ENCODE measurements at regions not wholly inside any gene's neighbourhood (a gene's known extent, or its start where the extent isn't known, plus 50 kb on each side); places are given as distances from the start of the nearest gene placed in this dataset.

DNA sequence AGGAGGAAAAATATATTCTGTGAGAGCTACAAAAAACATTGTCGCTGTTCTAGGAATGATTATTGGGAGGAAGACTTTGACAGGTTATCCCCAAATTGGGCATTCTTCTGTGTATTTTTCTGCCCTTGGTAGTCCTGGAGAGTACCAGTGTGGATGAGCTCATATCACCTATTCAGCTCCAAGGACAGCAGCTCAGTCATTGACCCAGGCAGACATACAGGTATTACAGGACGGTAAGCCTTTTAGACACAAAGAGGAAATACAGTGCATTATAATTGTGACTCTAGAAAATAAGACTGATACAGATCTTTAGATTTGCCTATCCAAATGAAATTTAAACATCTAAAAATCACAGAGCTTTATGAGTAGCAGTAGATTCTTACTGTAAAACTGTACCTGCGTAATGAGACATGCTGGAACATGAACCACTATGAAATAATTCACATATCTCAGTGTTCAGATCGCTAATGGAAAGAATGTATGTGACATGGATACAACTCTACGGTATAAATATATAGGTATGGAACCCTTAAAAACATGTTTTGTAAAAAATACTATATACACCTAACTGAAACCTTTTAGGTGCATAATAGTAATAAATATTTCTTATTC, 56.0 kb downstream of the PLK2 start:
- DNase-seq, result no peak

DNA sequence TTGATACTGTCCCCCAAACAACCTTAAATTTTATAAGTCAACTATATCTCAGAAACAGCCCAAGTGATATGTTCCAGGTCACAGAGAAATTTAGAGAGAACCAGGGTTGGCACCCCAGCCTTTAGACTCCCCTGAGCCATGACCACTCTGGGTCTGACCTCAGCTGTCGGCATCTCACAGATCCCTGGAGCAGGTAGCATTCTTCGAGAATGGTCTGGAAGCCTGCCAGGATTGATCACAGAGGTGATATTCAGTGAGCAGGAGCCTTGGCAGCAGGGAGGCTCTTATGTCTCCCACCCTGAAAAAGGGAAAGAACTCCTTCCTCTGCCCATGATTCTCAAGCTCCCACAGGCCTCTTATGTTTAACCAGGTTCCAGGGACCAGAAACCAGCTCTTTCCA, 58.2 kb downstream of the PLK2 start:
- DNase-seq, result no peak

DNA sequence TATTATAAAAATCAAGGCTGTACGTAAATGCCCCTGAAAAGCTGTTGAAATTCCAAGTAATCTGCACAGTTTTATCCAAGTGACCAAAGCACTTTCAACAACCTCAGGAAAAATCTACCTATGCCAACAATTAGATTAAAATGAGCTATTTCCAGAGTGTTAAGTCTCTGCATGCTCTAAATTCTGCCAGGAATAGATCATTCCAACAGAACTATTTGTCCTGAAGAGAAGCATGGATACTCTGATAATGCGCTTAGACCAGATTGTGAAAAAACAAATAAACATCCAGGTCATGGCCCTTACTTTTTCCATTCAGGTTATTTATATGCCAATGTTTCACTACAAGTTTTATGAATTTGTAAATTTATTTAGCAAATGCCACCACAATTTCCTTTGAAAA, 59.1 kb downstream of the PLK2 start:
- DNase-seq, result no peak

DNA sequence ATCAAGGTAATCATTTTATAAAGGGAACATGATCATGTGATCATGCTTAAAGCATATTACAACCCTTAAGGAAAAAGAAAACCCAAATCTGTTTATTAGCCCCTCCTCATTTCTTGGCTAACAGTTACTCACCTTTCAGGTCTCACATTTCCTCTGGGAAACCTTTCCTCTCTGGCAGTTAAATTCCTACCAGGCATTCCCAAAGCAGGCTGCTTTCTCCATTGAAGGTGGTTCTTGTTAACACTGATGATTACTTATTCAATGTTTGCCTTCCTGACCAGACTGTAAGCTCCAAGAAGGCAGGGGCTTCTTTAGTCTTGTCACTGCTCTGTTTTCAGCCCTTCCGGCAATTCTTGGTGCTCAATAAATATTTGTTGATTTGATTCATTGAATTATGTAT, 59.9 kb downstream of the PLK2 start:
- no peak for DNase-seq

DNA sequence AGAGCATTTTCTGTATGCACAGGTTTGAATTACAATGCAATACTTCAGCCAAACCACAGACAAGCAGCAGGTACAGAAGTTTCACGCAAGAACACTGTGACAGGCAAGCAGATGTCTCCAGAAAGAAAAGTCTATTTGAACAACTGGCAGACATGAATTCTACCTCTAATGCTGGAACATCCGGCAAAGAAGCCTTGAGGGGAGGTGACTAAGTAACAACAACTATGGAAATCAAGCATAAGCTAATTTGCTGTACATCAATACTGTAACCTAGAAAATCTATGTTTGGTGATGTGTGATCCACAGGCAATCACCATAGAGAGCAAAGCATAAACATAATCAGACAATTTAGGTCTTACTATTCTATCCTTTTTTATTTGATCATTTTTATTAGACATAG, 65.5 kb downstream of the PLK2 start:
- DNase-seq, result no peak

DNA sequence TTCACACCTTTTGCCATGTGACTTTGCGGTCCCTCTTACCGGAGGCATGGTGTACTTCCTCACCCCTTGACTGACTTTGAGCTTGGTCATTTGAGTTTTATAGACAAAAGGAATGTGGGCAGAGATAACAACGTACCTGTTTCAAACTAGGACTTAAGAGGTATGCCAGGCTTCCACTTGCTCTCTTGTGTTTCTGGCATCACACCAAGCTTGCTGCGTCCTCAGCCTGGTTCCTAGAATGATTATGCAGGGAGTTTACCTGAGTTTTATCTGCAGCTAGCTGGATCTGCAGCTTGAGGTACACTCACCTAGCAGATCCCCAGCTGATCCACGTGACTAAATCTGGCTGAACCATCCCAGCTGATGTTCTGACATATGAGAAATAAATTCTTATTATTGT, 66.2 kb downstream of the PLK2 start:
- DNase-seq, result no peak

DNA sequence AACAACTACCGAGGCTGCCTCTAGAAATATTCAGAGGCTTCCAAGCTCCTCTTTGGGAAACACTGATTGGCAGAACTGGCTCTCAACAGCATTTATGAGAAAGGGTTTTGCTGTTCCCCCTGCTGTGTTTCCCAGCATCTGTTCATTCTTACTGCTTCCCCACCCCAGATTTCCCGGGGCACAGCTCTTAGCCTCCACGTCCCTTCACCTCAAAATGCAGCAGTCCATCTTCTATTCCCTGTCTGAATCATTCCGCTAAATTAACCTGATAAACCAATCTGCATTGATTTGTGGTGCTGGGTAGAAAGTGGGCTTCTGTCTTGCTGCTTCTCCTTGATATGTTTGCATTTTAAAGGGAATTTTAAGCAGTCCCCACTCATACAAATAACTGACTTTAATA, 67.4 kb downstream of the PLK2 start:
- no peak for DNase-seq

DNA sequence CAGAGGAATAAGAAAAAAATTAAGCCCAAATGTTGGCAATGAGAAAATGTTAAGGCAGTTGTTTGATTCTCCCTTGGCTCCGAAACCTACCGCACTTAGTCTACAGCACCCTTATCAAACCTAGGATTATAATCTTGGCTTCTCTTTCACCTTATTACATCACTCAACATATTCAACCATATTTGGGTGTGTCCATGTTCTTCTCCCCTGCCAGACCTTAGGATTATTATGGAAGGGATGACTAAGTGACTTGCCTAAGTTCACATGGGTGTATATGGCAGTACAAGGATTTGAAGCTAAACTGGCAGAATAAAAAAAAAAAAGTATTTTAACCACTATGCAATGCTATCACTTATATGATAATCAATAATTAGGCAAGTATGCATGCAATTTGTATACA, 76.4 kb downstream of the PLK2 start:
- DNase-seq, result no peak

DNA sequence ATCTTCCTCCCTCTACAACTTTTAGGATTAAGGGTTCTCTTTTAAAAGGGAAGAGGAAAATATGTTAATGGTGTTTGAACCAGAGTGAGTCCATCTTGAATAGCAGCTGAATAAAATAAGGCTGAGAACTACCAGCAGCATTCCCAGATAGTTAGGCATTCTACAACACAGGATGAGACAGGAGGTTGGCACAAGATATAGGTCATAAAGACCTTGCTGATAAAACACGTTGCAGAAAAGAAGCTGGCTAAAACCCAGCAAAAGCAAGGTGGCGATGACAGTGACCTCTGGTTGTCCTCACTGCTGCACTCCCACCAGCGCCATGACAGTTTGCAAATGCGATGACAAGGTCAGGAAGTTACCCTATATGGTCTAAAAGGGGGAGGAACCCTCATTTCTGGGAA, 77.8 kb downstream of the PLK2 start:
- no peak for DNase-seq

DNA sequence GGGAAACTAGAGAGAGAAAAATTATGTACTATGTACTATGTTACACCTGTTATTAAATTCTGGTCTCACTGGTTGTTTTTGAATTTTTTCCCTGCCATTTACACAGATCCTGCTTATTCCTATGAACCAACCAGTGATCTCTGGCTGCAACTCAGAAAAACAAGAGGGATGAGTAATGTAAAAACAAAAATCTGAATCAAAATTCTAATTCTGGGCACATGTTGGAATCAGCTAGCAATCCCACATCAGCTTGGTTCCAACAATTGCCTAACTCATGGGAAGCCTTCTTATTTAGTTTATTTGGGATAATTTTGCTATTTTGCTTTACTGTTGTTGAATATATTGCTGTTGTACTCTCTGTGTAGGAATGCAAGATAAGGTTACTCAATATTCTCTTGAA, 78.3 kb downstream of the PLK2 start:
- no peak for DNase-seq

DNA sequence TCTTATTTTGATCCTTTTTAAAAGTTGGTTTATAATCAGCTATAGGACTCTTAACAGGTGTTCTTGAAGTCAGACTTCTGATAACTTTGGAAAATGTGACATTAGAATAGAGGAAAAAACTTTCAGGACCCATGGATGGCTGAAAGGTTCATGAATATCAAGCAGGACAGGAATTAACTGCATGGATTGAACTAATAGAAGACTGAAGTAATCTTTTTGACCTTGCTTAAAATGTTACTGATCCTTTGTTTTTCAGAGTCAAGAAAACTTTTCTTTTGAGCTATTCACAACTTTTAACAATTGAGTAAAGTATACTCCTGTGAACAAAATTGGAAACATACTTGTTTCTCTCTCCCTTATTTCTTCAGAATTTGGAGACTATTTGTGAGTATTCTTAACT, 79.2 kb downstream of the PLK2 start:
- no peak for DNase-seq

DNA sequence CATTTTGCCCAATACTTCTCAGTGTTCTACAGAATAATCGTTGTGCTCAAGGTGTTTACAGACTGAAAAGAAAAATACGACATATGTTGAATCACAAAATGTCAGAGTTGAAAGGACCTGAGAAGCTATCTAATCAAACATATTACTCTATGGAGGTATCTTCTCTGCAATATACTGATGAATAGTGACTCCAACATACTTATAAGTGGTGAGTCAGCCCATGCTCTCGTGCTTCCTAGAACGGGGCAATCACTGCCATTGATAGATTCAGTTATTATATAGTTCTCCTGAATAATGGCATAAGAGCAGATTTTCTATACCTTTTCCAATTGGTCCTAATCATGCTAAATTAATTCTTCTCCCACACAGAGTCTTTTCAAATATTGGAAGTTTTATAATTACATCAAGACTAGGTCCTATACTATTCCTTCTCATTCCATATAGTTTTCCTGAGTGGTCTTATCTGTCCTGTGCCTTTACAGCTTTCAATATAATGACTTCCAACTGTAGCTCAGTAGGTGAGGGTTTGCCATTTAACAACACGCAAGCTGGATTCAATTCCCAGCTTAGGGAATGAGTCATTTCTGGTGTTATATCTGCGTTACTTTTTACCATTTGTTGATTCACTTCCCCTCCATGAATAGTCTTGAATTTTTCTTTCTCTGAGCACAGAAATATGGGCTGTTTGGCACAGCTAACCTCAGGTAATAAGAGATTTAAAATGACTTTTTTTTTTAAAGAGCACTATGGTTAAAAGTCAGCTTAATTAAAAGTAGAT, 81.1 kb downstream of the PLK2 start:
- no peak for DNase-seq

DNA sequence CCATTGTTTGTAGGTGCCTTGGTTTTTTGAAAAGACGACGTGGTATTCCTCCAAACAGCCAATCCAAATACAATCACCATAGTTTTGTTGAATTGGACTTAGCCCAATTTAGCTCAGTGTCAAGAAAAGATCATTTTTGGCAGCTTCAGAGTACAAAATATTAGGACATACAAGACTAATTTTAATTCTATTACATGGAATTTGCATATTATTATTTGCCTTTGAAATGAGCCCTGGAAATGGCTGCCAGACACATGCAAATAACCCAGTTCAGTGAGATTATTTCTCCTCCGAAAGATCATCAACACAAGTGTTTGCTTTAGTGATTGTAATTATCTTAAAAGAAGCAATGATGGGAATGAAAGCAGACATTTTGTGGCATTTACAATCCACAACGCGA, 89.3 kb downstream of the PLK2 start:
- DNase-seq, result no peak

DNA sequence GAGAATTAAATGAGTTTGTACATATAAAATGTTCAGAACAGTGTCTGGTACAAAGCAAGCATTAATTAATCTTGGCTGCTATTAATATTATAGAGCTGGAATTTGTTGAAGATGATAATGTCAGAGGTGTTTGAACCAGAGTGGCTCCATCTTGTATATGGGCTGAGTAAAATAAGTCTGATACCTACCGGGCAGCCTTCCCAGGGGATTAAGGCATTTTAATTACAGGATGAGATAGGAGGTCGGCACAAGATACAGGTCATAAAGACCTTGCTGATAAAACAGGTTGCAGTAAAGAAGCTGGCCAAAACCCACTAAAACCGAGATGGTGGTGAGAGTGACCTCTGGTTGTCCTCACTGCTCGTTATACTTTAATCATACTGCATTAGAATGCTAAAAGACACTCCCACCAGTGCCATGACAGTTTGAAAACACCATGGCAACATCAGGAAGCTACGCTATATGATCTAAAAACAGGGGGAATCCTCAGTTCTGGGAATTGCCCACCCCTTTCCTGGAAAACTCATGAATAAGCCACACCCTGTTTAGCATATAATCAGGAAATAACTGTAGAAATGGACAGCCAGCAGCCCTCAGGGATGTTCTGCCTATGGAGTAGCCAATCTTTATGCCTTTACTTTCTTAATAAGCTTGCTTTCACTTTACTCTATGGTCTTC, 90.2 kb downstream of the PLK2 start:
- DNase-seq, result no peak

DNA sequence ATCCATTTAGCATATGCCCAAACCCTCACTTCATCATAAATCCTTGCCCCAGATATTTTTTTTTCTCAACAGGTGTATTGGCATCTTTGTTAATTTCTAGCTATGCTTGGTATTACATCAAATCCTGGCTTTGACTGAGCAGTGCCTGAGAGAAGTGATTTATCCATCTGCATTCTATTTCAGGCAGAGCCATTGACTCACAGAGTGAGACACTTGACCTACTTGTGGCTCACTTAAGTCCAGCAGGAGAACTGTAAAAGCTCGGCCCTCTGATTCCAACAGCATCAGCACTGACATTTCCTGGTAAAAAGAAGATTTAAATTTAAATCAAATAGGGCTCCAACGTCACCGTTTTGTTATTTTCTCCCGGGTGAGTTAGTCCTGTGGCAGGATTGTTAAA, 93.4 kb downstream of the PLK2 start:
- no peak for DNase-seq

DNA sequence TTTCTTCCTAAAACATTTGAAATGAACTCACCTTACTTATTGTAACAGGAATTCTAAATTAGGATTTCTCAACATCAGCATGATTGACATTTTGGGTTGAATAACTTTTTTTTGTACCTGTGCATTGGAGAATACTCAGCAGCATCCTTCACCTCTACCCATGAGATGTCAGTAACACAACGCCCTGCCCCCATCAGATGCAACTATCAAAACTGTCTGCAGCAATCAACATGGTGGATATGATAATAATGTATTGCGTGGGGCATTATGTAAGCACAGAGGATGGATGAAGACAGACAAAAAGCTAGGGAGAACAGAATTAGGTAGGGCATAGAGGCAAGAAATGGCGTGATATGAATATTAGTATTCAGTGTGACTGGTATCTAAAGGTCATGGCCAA, 94.1 kb downstream of the PLK2 start:
- DNase-seq, result no peak

DNA sequence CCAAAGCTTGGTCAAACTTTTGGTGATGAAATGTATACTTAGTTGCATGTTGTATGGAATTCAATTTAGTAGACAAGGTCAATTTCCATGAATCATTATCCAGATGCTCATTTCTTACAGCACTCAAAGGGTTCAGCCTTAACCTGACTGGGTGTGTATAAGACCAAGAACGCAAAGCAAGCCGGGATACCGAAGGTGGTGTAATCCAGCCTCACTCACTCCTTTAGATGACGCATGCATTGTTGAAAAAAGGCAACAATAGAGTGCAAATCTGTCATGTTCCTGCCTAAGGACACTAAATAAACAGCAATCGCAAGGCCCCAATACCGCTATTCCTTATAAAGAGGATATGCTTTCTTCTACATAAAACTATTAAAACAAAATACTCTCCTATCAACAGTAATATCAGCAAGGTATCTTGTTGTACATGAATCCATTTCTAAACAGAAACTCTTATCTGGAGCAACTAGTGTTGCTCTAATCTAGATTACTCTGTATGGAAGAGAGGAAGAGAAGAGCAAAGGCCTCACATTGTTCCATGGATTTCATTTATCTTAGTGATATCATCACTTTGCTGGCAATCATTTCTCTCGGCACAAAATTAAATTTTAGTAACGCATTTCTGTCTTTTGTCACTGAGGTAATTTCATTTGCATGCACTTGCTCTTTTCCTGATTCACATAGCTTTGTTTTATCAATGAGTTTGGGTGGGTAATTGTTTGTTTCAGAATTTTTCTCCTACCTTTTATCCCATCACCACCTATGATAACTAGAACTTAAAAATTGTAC, 96.2 kb downstream of the PLK2 start:
- DNase-seq, result no peak

DNA sequence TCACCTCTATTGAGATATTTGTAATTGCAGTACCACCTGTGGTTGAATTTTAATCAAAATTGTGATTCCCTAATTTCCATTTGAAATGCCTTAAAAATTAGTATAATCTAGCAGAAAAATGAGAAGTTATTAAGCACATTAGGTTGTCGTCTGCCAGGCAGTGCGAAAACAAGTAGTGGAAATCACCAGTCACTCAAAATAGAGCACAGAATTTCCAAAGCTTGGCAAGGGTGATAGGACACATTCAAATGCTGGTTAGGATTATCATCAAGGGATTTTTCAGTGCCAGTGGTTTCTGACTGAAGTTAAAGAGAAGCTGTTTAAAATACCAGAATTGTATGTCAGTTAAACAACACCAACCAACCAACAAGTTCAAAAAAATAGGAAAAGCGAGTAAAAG, 97.8 kb downstream of the PLK2 start:
- DNase-seq, result no peak

DNA sequence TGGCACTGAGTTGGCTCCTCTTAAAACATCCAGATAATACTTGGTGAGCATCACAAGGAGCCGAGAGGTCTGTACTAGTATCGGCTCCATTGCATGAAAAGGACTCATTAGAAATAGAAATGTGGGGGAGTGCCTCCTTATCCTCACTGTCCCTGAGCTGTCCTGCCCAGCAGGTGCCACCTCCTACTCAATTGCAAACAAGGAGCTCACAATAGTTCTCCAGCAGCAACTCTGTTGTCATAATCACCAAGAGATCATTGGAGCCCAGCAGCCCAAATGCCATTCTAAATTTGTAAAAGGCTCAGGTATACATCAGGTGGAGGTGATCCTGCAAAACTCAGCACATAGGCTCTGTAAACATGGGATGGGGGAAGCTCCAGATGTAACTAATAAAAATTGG, 99.1 kb downstream of the PLK2 start:
- no peak for DNase-seq

DNA sequence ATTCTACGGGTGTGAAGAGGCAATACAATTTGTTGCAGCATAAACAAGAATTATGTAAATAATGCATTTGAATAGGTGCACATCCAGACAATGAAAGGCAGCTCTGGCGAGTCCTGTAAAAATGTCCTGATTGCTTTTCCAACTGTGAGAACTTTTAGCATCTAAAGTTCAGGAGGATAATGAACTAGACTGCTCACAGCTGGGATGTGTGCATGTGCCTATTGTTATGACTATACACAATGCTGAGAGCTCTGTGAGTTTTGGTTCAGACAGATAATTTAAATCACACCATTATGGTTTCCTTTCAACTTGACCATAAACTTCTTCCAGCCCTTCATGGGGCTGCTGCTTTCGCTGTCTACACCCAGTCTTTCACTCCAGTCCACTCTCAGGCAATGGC, 99.9 kb downstream of the PLK2 start:
- DNase-seq, result no peak

DNA sequence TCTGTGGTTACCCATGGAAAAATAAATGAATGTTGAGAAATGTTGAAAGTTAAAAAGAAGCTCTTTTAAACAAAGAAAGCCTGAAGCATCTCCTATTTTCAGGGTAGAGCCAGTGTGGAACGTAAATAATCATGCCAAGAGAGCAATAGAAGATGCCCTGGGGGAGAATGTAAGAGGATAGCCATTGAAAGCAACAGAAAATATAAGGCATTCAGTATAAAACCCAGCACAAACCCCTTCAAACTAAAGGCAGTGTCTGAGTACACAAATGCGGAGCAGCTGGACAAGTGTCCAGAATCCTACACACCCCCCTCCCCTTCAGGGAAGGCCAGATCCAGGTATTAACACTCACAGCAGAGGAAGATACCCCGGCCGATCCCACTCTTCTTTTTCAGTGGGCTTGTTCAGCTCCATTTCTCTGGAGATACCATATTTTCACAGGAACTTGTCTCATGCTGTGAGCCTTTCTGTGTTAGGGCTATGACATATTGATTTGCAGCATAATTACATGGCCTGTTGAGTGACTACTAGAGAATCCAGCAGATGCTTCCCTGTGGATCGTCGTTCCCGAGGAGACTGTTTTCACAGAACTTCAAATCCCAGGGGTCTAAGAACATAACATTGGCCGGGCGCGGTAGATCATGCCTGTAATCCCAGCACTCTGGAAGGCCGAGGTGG, 101.2 kb downstream of the PLK2 start:
- no peak for DNase-seq

DNA sequence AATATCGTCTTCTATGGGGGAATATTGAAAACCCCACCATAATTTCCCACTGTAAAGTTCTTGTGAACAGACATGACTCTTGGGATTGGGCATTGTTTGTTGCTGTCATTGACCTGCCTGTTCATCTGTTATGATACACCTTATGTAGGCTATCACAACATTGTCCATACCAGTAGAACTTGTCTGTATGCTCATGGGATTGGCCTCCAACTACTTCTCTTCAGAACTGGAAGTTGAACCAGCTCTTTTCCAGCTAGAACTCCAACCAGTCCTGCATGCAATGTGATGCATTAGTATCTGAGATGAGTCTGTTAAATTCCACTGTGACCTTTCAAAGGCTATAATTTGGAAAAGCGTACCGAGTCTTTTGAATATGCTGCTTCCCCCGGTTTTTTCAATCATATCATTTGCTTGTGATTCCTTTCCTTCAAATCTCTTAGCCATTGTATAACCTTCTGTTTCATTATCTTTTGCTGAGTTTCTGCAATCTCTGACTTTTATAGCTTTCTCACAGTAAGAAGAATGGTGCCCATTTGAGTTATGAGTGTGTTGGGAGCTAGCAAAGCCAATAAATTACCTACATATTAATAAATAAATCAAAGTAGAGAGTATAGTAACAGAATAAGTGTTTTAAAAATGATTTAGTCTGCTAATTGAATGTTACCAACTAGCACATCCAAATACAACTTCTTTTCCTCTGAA, 101.9 kb downstream of the PLK2 start:
- no peak for DNase-seq

Measured in NCI-H2171 treated with DMSO at 0.1 percent for 48 hours (cell line).